Body of pancreas (tissue), 4 donors: ENCODE measurements at regions not wholly inside any gene's neighbourhood (a gene's known extent, or its start where the extent isn't known, plus 50 kb on each side); places are given as distances from the start of the nearest gene placed in this dataset.

Experiments
- CTCF ChIP-seq, 7 experiments: fragments of 450-650 bp in 4 of 7; fragments of 200-600 bp in 3 of 7; sonication (generic) in 3 of 7; IDR thresholded peaks; one replicate each; pipeline ENCODE4 v1.5.1; 2016 to 2019; ENCODE audit warnings: antibody characterized with exemption in 7 of 7
- POLR2A ChIP-seq, 3 donors: fragments of 450-650 bp; IDR thresholded peaks; one replicate each; pipeline ENCODE4 v1.6.1; 2016; ENCODE audit warnings: antibody characterized with exemption in 3 of 3, mild to moderate bottlenecking in 2 of 3

GRCh38 chr6:56863366-56863765, 91.5 kb upstream of the BEND6 start:
- TF ChIP-seq CTCF (IDR thresholded peaks at IDR 0.05) (no peak), POLR2A (IDR thresholded peaks at IDR 0.05) (no peak)
